OCI-LY3 (cell line): ENCODE measurements at regions not wholly inside any gene's neighbourhood (a gene's known extent, or its start where the extent isn't known, plus 50 kb on each side); places are given as distances from the start of the nearest gene placed in this dataset.

ENCODE experiments used
- EZH2phosphoT487 ChIP-seq: fragments of 200-600 bp; shearing (Covaris generic); IDR thresholded peaks from 2 replicates; pipeline ENCODE4 v1.6.1; 2018; ENCODE audit warnings: antibody characterized with exemption, mixed run types, low read depth
- TF ChIP-seq, protein P1 (sequence below): fragments of 200-600, 300-600 bp; sonication (generic); IDR thresholded peaks from 2 replicates; pipeline ENCODE4 v1.5.1; 2014; ENCODE audit warnings: antibody characterized with exemption, low read length, low read depth

DNA sequence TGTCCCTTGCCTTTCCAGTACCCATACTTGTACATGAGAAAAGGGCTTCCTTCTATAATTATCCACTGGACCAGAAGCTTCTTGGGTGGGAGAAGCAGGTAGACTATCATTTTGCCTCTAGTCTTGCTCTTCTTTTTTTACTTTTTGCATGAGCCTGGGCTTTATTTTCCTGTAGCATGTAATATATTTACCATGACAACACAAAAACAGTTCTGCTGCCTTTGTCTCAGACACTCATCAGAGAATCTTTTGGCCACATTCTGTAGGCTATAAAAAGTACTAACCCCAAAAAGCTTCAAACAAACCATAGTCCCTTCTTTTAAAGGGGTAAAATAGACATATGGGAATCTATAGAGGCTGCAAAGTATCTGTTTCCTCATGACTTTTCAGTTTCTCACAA, 339.2 kb upstream of the PIK3R1 start:
- TF ChIP-seq, protein P1, sequence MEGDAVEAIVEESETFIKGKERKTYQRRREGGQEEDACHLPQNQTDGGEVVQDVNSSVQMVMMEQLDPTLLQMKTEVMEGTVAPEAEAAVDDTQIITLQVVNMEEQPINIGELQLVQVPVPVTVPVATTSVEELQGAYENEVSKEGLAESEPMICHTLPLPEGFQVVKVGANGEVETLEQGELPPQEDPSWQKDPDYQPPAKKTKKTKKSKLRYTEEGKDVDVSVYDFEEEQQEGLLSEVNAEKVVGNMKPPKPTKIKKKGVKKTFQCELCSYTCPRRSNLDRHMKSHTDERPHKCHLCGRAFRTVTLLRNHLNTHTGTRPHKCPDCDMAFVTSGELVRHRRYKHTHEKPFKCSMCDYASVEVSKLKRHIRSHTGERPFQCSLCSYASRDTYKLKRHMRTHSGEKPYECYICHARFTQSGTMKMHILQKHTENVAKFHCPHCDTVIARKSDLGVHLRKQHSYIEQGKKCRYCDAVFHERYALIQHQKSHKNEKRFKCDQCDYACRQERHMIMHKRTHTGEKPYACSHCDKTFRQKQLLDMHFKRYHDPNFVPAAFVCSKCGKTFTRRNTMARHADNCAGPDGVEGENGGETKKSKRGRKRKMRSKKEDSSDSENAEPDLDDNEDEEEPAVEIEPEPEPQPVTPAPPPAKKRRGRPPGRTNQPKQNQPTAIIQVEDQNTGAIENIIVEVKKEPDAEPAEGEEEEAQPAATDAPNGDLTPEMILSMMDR: no peak
- TF ChIP-seq EZH2phosphoT487: no peak
